GM21528 (cell line): ENCODE measurements at regions not wholly inside any gene's neighbourhood (a gene's known extent, or its start where the extent isn't known, plus 50 kb on each side); places are given as distances from the start of the nearest gene placed in this dataset.
"Not testable (repeated sequence)": the region's sequence is repeated elsewhere in the genome, so short reads cannot be mapped to it uniquely, and the experiment has no call there.

ENCODE experiments used
- ATAC-seq: cut with Tn5 transposase; IDR thresholded peaks from one replicate; pipeline ENCODE4 v1.9.1; 2021; ENCODE audit warnings: mild to moderate bottlenecking, moderate library complexity; ENCODE audit not compliant: unreplicated experiment, low FRiP score

GRCh38 chr12:58301730-58302122 lies 360.4 kb downstream of the ATP23 start:
- ATAC-seq, result no peak

- no peak for ATAC-seq
These were observed 361.2 kb downstream of the ATP23 start for GRCh38 chr12:58302487-58303011.

- no peak for ATAC-seq
These were observed 365.1 kb downstream of the ATP23 start for GRCh38 chr12:58306266-58307000.

- no peak for ATAC-seq
These were observed 368.4 kb downstream of the ATP23 start for GRCh38 chr12:58309806-58310205.

GRCh38 chr12:58310368-58310767 lies 369.0 kb downstream of the ATP23 start:
- ATAC-seq, result no peak

GRCh38 chr12:58310809-58311622 lies 369.6 kb downstream of the ATP23 start:
- ATAC-seq, result no peak

- ATAC-seq, result no peak
These were observed 371.9 kb downstream of the ATP23 start for GRCh38 chr12:58313091-58313855.

- ATAC-seq, result no peak
These were observed 373.2 kb downstream of the ATP23 start for GRCh38 chr12:58314610-58315009.

- ATAC-seq, result no peak
These were observed 375.6 kb downstream of the ATP23 start for GRCh38 chr12:58316926-58317325.

- no peak for ATAC-seq
These were observed 380.0 kb downstream of the ATP23 start for GRCh38 chr12:58321414-58321813.

- ATAC-seq, result no peak
These were observed 382.3 kb downstream of the ATP23 start for GRCh38 chr12:58323676-58324075.

GRCh38 chr12:58325561-58325960 lies 384.2 kb downstream of the ATP23 start:
- ATAC-seq, result no peak

- no peak for ATAC-seq
These were observed 385.2 kb downstream of the ATP23 start for GRCh38 chr12:58326534-58326933.

- not testable (repeated sequence) for ATAC-seq
These were observed 395.3 kb downstream of the ATP23 start for GRCh38 chr12:58336581-58337242.

GRCh38 chr12:58337539-58337938 lies 396.2 kb downstream of the ATP23 start:
- ATAC-seq, result not testable (repeated sequence)

- no peak for ATAC-seq
These were observed 400.4 kb downstream of the ATP23 start for GRCh38 chr12:58341791-58342190.

- no peak for ATAC-seq
These were observed 401.4 kb downstream of the ATP23 start for GRCh38 chr12:58342736-58343135.

- peak; percentile 72 for ATAC-seq
These were observed 404.8 kb downstream of the ATP23 start for GRCh38 chr12:58346032-58346632.

- ATAC-seq, result no peak
These were observed 405.8 kb downstream of the ATP23 start for GRCh38 chr12:58347188-58347587.

GRCh38 chr12:58347691-58348090 lies 406.3 kb downstream of the ATP23 start:
- ATAC-seq, result no peak
